ENCODE measurements at regions not wholly inside any gene's neighbourhood (a gene's known extent, or its start where the extent isn't known, plus 50 kb on each side); places are given as distances from the start of the nearest gene placed in this dataset.

DNA sequence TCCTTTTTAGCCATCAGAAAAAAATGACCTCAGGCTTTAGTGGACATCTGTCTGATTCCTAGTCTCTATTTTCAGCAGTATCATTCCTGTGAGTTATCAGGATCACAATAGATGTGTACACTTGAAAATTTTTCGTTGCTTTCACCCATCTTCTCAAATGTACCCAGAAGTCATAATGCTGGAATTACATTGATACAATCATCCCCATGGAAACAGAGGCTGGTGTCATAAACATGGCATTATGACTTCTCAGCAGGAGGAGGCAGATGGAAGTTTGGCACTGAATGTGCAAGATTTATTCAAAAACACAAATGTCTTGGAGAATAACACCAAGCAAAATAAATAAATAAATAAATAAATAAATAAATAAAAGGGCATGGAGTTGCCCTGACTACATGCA, 292.5 kb downstream of the PHKB start:
- no peak for TF ChIP-seq POLR2A (IDR thresholded peaks at IDR 0.05)
- TF ChIP-seq, protein P1, sequence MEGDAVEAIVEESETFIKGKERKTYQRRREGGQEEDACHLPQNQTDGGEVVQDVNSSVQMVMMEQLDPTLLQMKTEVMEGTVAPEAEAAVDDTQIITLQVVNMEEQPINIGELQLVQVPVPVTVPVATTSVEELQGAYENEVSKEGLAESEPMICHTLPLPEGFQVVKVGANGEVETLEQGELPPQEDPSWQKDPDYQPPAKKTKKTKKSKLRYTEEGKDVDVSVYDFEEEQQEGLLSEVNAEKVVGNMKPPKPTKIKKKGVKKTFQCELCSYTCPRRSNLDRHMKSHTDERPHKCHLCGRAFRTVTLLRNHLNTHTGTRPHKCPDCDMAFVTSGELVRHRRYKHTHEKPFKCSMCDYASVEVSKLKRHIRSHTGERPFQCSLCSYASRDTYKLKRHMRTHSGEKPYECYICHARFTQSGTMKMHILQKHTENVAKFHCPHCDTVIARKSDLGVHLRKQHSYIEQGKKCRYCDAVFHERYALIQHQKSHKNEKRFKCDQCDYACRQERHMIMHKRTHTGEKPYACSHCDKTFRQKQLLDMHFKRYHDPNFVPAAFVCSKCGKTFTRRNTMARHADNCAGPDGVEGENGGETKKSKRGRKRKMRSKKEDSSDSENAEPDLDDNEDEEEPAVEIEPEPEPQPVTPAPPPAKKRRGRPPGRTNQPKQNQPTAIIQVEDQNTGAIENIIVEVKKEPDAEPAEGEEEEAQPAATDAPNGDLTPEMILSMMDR (IDR thresholded peaks at IDR 0.05), result no peak
- intact Hi-C loops (cut with DNase I; ENCODE audit: low total_unique reads), result loop anchor here (10.0 kb wide), 1 partner anchor 819 kb away; no protein-coding TSS in a partner anchor
- no peak overlapping the region for H3K4me3 ChIP-seq (ENCODE audit: low read depth, poor library complexity, severe bottlenecking)
- no peak for DNase-seq (ENCODE audit: low spot score in 2 of 2)
- 38 to 39% methylated on average over 1 of the region's 1 CpG for WGBS, 2 donors
